ENCODE measurements at regions not wholly inside any gene's neighbourhood (a gene's known extent, or its start where the extent isn't known, plus 50 kb on each side); places are given as distances from the start of the nearest gene placed in this dataset.
"Not testable (repeated sequence)": the region's sequence is repeated elsewhere in the genome, so short reads cannot be mapped to it uniquely, and the experiment has no call there.

GRCh38 chr12:114604606-114605005, 79.4 kb downstream of the TBX3 start (continued):
- TF ChIP-seq E2F5 (CRISPR knock-in tag; IDR thresholded peaks at IDR 0.05), result no peak
- no peak for TF ChIP-seq ZBTB21 (CRISPR knock-in tag; IDR thresholded peaks at IDR 0.05; ENCODE audit: borderline replicate concordance)

GRCh38 chr12:114600584-114600983, 83.4 kb downstream of the TBX3 start:
- H3K4me3 Mint-ChIP-seq; H3K27ac Mint-ChIP-seq; ATAC-seq; DNase-seq (ENCODE audit: low spot score); H3K4me1 Mint-ChIP-seq; POLR2A ChIA-PET: not testable (repeated sequence)
- CTCF ChIA-PET, result interaction anchor here (1.6 kb wide), 1 partner anchor 22 kb away, joined by 3 read pairs; no protein-coding TSS in a partner anchor
- Mint-ChIP-seq H3K27me3 (ENCODE audit: low read depth) (peaks cover 13% of the 10 kb centered on the region), H3K9me3 (peaks cover 41% of the 10 kb centered on the region), H3K36me3 (peaks cover 33% of the 10 kb centered on the region)
- TF ChIP-seq ZNF121 (CRISPR knock-in tag; IDR thresholded peaks at IDR 0.05), result 0 out of 2 replicates have a peak, but pooled peaks have one; percentile 64

GRCh38 chr12:114598111-114598510, 85.9 kb downstream of the TBX3 start:
- Mint-ChIP-seq H3K4me3 (no peak overlapping the region), H3K36me3 (peaks cover 36% of the 10 kb centered on the region)
- ATAC-seq, result no peak

GRCh38 chr12:114592946-114593345, 91.0 kb downstream of the TBX3 start:
- H3K4me1 Mint-ChIP-seq, result peaks cover 1% of the 10 kb centered on the region; the same call in 1 of the 2 replicates
- POLR2A ChIA-PET, result interaction anchor here (0.6 kb wide), 1 partner anchor 1279 kb away, joined by 3 read pairs; no protein-coding TSS in a partner anchor

More at GRCh38 chr12:114598111-114598510, 85.9 kb downstream of the TBX3 start:
- TF ChIP-seq RORB (CRISPR knock-in tag; IDR thresholded peaks at IDR 0.05) (no peak), USF1 (CRISPR knock-in tag; IDR thresholded peaks at IDR 0.05) (no peak), NFATC4 (CRISPR knock-in tag; IDR thresholded peaks at IDR 0.05) (no peak), E2F4 (CRISPR knock-in tag; IDR thresholded peaks at IDR 0.05; ENCODE audit: borderline replicate concordance, low read depth) (no peak), OVOL2 (CRISPR knock-in tag; IDR thresholded peaks at IDR 0.05; ENCODE audit: borderline replicate concordance) (no peak), NR2C2 (CRISPR knock-in tag; IDR thresholded peaks at IDR 0.05) (no peak), ZMAT4 (CRISPR knock-in tag; IDR thresholded peaks at IDR 0.05) (no peak), GRHL2 (CRISPR knock-in tag; IDR thresholded peaks at IDR 0.05; ENCODE audit: insufficient replicate concordance, severe bottlenecking) (no peak), NFE2L1 (CRISPR knock-in tag; IDR thresholded peaks at IDR 0.05) (no peak), MAX (CRISPR knock-in tag; IDR thresholded peaks at IDR 0.05) (no peak), NR1H2 (CRISPR knock-in tag; IDR thresholded peaks at IDR 0.05) (no peak), ZNF121 (CRISPR knock-in tag; IDR thresholded peaks at IDR 0.05) (no peak), ESRRA (CRISPR knock-in tag; IDR thresholded peaks at IDR 0.05; ENCODE audit: borderline replicate concordance) (no peak), ZNF416 (CRISPR knock-in tag; IDR thresholded peaks at IDR 0.05) (no peak), TEAD4 (CRISPR knock-in tag; IDR thresholded peaks at IDR 0.05) (no peak)
- Mint-ChIP-seq H3K27ac (no peak overlapping the region), H3K9me3 (peaks cover 58% of the 10 kb centered on the region), H3K27me3 (ENCODE audit: low read depth) (peaks cover 19% of the 10 kb centered on the region), H3K4me1 (peaks cover 7% of the 10 kb centered on the region)
- POLR2A ChIA-PET, result no interaction called here
- CTCF ChIA-PET, result interaction anchor here (0.8 kb wide), 1 partner anchor 86 kb away, joined by 3 read pairs; no protein-coding TSS in a partner anchor
- no peak for DNase-seq (ENCODE audit: low spot score)

More at GRCh38 chr12:114592946-114593345, 91.0 kb downstream of the TBX3 start:
- H3K4me3 Mint-ChIP-seq, result no peak overlapping the region
- DNase-seq (ENCODE audit: low spot score), result no peak
- TF ChIP-seq IRF1 (CRISPR knock-in tag; IDR thresholded peaks at IDR 0.05), result no peak
- no peak for TF ChIP-seq ZNF219 (CRISPR knock-in tag; IDR thresholded peaks at IDR 0.05; ENCODE audit: borderline replicate concordance)
- H3K36me3 Mint-ChIP-seq, result peaks cover 18% of the 10 kb centered on the region
- no peak overlapping the region for H3K27ac Mint-ChIP-seq
- peaks cover 34% of the 10 kb centered on the region for H3K9me3 Mint-ChIP-seq
- ATAC-seq, result no peak
- peaks cover 6% of the 10 kb centered on the region for H3K27me3 Mint-ChIP-seq (ENCODE audit: low read depth)
- CTCF ChIA-PET, result no interaction called here

Data from WTC11 (cell line).